ENCODE measurements at regions not wholly inside any gene's neighbourhood (a gene's known extent, or its start where the extent isn't known, plus 50 kb on each side); places are given as distances from the start of the nearest gene placed in this dataset.

- no peak overlapping the region for H3K4me3 ChIP-seq (ENCODE audit: control insufficient read depth in 2 of 3, extremely low read depth in 1 of 3, insufficient read depth in 2 of 3, low read depth in 1 of 3, low read length in 3 of 3)
- no peaks in the 10 kb centered on the region for H3K4me1 ChIP-seq (ENCODE audit: control insufficient read depth, extremely low read depth, insufficient read depth, low read length)
- H3K27ac ChIP-seq (ENCODE audit: control insufficient read depth, insufficient read depth, low read length), result no peak overlapping the region
- no peaks in the 10 kb centered on the region for H3K36me3 ChIP-seq (ENCODE audit: control insufficient read depth in 2 of 2, extremely low read depth in 1 of 2, insufficient read depth in 2 of 2, low read length in 2 of 2)
- TF ChIP-seq, protein P1, sequence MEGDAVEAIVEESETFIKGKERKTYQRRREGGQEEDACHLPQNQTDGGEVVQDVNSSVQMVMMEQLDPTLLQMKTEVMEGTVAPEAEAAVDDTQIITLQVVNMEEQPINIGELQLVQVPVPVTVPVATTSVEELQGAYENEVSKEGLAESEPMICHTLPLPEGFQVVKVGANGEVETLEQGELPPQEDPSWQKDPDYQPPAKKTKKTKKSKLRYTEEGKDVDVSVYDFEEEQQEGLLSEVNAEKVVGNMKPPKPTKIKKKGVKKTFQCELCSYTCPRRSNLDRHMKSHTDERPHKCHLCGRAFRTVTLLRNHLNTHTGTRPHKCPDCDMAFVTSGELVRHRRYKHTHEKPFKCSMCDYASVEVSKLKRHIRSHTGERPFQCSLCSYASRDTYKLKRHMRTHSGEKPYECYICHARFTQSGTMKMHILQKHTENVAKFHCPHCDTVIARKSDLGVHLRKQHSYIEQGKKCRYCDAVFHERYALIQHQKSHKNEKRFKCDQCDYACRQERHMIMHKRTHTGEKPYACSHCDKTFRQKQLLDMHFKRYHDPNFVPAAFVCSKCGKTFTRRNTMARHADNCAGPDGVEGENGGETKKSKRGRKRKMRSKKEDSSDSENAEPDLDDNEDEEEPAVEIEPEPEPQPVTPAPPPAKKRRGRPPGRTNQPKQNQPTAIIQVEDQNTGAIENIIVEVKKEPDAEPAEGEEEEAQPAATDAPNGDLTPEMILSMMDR (optimal IDR thresholded peaks at IDR 0.05 in 1 of 3, IDR thresholded peaks at IDR 0.05 in 1 of 3, conservative IDR thresholded peaks at IDR 0.05 in 1 of 3; ENCODE audit: extremely low read depth in 1 of 3, insufficient read depth in 2 of 3, low read length in 3 of 3), result no peak
- TF ChIP-seq EZH2 (IDR thresholded peaks at IDR 0.05; ENCODE audit: low read length), result no peak
- FAIRE-seq, result no peak
- no peak overlapping the region for H3K4me2 ChIP-seq (ENCODE audit: control insufficient read depth, extremely low read depth, insufficient read depth, low read depth, low read length)
- no peaks in the 10 kb centered on the region for H3K79me2 ChIP-seq (ENCODE audit: control insufficient read depth, insufficient read depth, low read length)
- no peaks in the 10 kb centered on the region for H3K9me1 ChIP-seq (ENCODE audit: control insufficient read depth, extremely low read depth, insufficient read depth, low read length)
- no peak for DNase-seq (ENCODE audit: low read depth, low spot score)
- no peaks in the 10 kb centered on the region for H3K27me3 ChIP-seq (ENCODE audit: control insufficient read depth, extremely low read depth, insufficient read depth, low read length)
- no peak overlapping the region for H3K9ac ChIP-seq (ENCODE audit: control insufficient read depth, extremely low read depth, insufficient read depth, low read length)
- H4K20me1 ChIP-seq (ENCODE audit: control insufficient read depth, extremely low read depth, insufficient read depth, low read length), result no peaks in the 10 kb centered on the region
- dilution Hi-C loops (cut with MboI; ENCODE audit: extremely low pct_ligation_motif_present, low sequenced_read_pairs), result no loop called here
- H3K9me3 ChIP-seq (ENCODE audit: control insufficient read depth, low read depth, low read length), result peaks cover 4% of the 10 kb centered on the region
- H2AFZ ChIP-seq (ENCODE audit: control insufficient read depth, low read length), result no peak overlapping the region
These were observed 224.7 kb upstream of the CDH7 start for GRCh38 chr18:65526099-65526498.

GRCh38 chr18:65523461-65523860 is 227.4 kb upstream of the CDH7 start:
- H3K4me1 ChIP-seq (ENCODE audit: control insufficient read depth, extremely low read depth, insufficient read depth, low read length), result no peaks in the 10 kb centered on the region
- no peaks in the 10 kb centered on the region for H3K36me3 ChIP-seq (ENCODE audit: control insufficient read depth in 2 of 2, extremely low read depth in 1 of 2, insufficient read depth in 2 of 2, low read length in 2 of 2)
- no peak overlapping the region for H3K4me2 ChIP-seq (ENCODE audit: control insufficient read depth, extremely low read depth, insufficient read depth, low read depth, low read length)
- H3K9me1 ChIP-seq (ENCODE audit: control insufficient read depth, extremely low read depth, insufficient read depth, low read length), result no peaks in the 10 kb centered on the region
- dilution Hi-C loops (cut with MboI; ENCODE audit: extremely low pct_ligation_motif_present, low sequenced_read_pairs), result no loop called here
- H3K27me3 ChIP-seq (ENCODE audit: control insufficient read depth, extremely low read depth, insufficient read depth, low read length), result no peaks in the 10 kb centered on the region
- H4K20me1 ChIP-seq (ENCODE audit: control insufficient read depth, extremely low read depth, insufficient read depth, low read length), result no peaks in the 10 kb centered on the region
- no peak overlapping the region for H3K9ac ChIP-seq (ENCODE audit: control insufficient read depth, extremely low read depth, insufficient read depth, low read length)
- no peak overlapping the region for H3K4me3 ChIP-seq (ENCODE audit: control insufficient read depth in 2 of 3, extremely low read depth in 1 of 3, insufficient read depth in 2 of 3, low read depth in 1 of 3, low read length in 3 of 3)
- no peak overlapping the region for H3K27ac ChIP-seq (ENCODE audit: control insufficient read depth, insufficient read depth, low read length)
- no peak for FAIRE-seq
- no peak overlapping the region for H2AFZ ChIP-seq (ENCODE audit: control insufficient read depth, low read length)
- no peaks in the 10 kb centered on the region for H3K79me2 ChIP-seq (ENCODE audit: control insufficient read depth, insufficient read depth, low read length)
- H3K9me3 ChIP-seq (ENCODE audit: control insufficient read depth, low read depth, low read length), result peaks cover 4% of the 10 kb centered on the region
- DNase-seq (ENCODE audit: low read depth, low spot score), result no peak
- no peak for TF ChIP-seq EZH2 (IDR thresholded peaks at IDR 0.05; ENCODE audit: low read length)
- TF ChIP-seq, protein P1 (optimal IDR thresholded peaks at IDR 0.05 in 1 of 3, IDR thresholded peaks at IDR 0.05 in 1 of 3, conservative IDR thresholded peaks at IDR 0.05 in 1 of 3; ENCODE audit: extremely low read depth in 1 of 3, insufficient read depth in 2 of 3, low read length in 3 of 3), result no peak

Data from keratinocyte (primary cell).